ENCODE measurements at regions not wholly inside any gene's neighbourhood (a gene's known extent, or its start where the extent isn't known, plus 50 kb on each side); places are given as distances from the start of the nearest gene placed in this dataset.
"Not testable (repeated sequence)": the region's sequence is repeated elsewhere in the genome, so short reads cannot be mapped to it uniquely, and the experiment has no call there.

DNA sequence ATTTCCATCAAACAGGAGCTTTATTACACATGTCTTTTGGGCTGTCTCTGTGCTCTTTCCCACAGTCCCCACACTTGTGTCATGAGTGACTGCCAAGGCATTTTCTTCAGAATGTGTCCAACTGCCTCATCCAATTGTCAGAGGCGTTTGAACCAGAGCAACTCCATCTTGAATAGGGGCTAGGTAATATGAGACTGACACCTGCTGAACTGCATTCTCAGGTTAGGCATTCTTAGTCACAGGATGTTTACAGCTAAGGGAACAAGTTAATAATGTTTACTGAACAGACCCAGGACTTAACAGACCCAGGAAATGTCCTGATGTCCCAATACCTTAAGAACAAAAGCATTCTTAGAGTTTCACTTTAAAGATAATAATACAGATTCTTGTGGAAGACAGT is 595.5 kb downstream of the REEP3 start:
- CTCF ChIA-PET: interaction anchor here (1.0 kb wide), 1 partner anchor 12 kb away, joined by 4 read pairs; no protein-coding TSS in a partner anchor
- Mint-ChIP-seq H3K4me3 (ENCODE audit: low read depth, unreplicated experiment) (no peak overlapping the region), H3K27ac (ENCODE audit: unreplicated experiment) (no peak overlapping the region), H3K27me3 (ENCODE audit: unreplicated experiment) (no peaks in the 10 kb centered on the region), H3K9me3 (ENCODE audit: low read depth, unreplicated experiment) (no peaks in the 10 kb centered on the region), H3K36me3 (ENCODE audit: insufficient read depth, unreplicated experiment) (no peaks in the 10 kb centered on the region), H3K4me1 (ENCODE audit: low read depth, unreplicated experiment) (peaks cover 26% of the 10 kb centered on the region)
- no peak for DNase-seq
- intact Hi-C loops (cut with micrococcal nuclease; ENCODE audit: unreplicated experiment): loop anchor here (2.0 to 10.0 kb wide), 4 partner anchors 74 to 618 kb away; no protein-coding TSS in a partner anchor
- no TSS peak for BruUV-seq (replicated peaks)
- TF ChIP-seq, protein P1, sequence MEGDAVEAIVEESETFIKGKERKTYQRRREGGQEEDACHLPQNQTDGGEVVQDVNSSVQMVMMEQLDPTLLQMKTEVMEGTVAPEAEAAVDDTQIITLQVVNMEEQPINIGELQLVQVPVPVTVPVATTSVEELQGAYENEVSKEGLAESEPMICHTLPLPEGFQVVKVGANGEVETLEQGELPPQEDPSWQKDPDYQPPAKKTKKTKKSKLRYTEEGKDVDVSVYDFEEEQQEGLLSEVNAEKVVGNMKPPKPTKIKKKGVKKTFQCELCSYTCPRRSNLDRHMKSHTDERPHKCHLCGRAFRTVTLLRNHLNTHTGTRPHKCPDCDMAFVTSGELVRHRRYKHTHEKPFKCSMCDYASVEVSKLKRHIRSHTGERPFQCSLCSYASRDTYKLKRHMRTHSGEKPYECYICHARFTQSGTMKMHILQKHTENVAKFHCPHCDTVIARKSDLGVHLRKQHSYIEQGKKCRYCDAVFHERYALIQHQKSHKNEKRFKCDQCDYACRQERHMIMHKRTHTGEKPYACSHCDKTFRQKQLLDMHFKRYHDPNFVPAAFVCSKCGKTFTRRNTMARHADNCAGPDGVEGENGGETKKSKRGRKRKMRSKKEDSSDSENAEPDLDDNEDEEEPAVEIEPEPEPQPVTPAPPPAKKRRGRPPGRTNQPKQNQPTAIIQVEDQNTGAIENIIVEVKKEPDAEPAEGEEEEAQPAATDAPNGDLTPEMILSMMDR (IDR thresholded peaks at IDR 0.05; ENCODE audit: unreplicated experiment): no peak

DNA sequence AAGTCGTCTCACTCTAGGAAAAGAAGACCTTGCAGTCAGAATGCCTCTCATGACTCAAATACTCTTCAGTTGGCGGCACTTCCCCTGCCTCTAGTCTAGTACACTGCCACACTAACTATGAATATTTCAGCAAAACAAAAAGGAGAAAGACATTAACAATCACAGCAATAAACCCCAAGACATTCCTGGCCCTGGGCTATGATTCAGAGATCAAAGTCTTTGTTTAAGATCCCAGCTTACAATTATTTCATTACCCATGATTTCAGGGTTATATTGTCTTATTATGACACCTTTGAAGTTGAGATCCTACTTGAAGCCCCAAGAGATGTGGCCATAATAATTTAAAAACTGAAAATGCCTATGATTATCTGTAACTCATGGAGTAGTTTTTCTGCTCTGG is 597.5 kb downstream of the REEP3 start:
- Mint-ChIP-seq H3K4me1 (ENCODE audit: low read depth, unreplicated experiment) (peaks cover 19% of the 10 kb centered on the region), H3K27me3 (ENCODE audit: unreplicated experiment) (no peaks in the 10 kb centered on the region), H3K36me3 (ENCODE audit: insufficient read depth, unreplicated experiment) (no peaks in the 10 kb centered on the region), H3K9me3 (ENCODE audit: low read depth, unreplicated experiment) (peaks cover 4% of the 10 kb centered on the region), H3K4me3 (ENCODE audit: low read depth, unreplicated experiment) (no peak overlapping the region), H3K27ac (ENCODE audit: unreplicated experiment) (no peak overlapping the region)
- intact Hi-C loops (cut with micrococcal nuclease; ENCODE audit: unreplicated experiment): loop anchor here (5.0 to 10.0 kb wide), 3 partner anchors 76 to 616 kb away; no protein-coding TSS in a partner anchor
- CTCF ChIA-PET: no interaction called here
- no peak for DNase-seq
- TF ChIP-seq, protein P1 (IDR thresholded peaks at IDR 0.05; ENCODE audit: unreplicated experiment): no peak
- BruUV-seq (replicated peaks): no TSS peak

DNA sequence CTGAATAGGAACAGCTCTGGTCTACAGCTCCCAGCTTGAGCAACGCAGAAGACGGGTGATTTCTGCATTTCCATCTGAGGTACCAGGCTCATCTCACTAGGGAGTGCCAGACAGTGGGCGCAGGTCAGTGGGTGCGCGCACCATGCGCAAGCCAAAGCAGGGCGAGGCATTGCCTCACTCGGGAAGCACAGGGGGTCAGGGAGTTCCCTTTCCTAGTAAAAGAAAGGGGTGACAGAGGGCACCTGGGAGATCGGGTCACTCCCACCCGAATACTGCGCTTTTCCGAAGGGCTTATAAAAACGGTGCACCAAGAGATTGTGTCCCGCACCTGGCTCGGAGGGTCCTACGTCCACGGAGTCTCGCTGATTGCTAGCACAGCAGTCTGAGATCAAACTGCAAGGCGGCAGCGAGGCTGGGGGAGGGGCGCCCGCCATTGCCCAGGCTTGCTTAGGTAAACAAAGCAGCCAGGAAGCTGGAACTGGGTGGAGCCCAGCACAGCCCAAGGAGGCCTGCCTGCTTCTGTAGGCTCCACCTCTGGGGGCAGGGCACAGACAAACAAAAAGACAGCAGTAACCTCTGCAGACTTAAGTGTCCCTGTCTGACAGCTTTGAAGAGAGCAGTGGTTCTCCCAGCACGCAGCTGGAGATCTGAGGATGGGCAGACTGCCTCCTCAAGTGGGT is 599.2 kb downstream of the REEP3 start:
- H3K9me3 Mint-ChIP-seq (ENCODE audit: low read depth, unreplicated experiment); DNase-seq; H3K27ac Mint-ChIP-seq (ENCODE audit: unreplicated experiment); H3K27me3 Mint-ChIP-seq (ENCODE audit: unreplicated experiment); H3K4me3 Mint-ChIP-seq (ENCODE audit: low read depth, unreplicated experiment); H3K36me3 Mint-ChIP-seq (ENCODE audit: insufficient read depth, unreplicated experiment); intact Hi-C loops (cut with micrococcal nuclease; ENCODE audit: unreplicated experiment); CTCF ChIA-PET; BruUV-seq (replicated peaks): not testable (repeated sequence)
- H3K4me1 Mint-ChIP-seq (ENCODE audit: low read depth, unreplicated experiment): peaks cover 14% of the 10 kb centered on the region

DNA sequence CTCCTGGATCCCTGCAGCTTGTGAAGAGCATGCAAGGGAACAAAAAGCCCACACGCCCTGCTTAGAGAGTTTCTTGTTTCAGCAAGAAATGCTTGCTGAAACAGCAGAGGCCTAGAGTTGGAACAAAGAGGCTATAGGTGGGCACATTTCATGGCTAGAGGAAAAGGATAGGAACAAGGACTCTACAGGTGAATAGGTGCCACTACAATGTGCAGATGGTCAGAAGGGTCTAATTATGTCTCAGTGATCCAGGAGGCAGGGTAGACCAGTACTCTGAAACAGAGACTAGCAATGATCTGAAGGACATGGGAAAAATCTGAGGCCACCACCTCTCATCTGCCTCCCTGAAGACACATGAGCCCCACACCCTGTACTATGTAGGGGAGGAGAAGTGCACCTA is 609.0 kb downstream of the REEP3 start:
- Mint-ChIP-seq H3K36me3 (ENCODE audit: insufficient read depth, unreplicated experiment) (no peaks in the 10 kb centered on the region), H3K4me3 (ENCODE audit: low read depth, unreplicated experiment) (no peak overlapping the region), H3K27ac (ENCODE audit: unreplicated experiment) (no peak overlapping the region), H3K9me3 (ENCODE audit: low read depth, unreplicated experiment) (no peaks in the 10 kb centered on the region), H3K4me1 (ENCODE audit: low read depth, unreplicated experiment) (no peaks in the 10 kb centered on the region), H3K27me3 (ENCODE audit: unreplicated experiment) (no peaks in the 10 kb centered on the region)
- intact Hi-C loops (cut with micrococcal nuclease; ENCODE audit: unreplicated experiment): no loop called here
- TF ChIP-seq, protein P1 (IDR thresholded peaks at IDR 0.05; ENCODE audit: unreplicated experiment): no peak
- no peak for DNase-seq
- BruUV-seq (replicated peaks): no TSS peak
- CTCF ChIA-PET: no interaction called here

DNA sequence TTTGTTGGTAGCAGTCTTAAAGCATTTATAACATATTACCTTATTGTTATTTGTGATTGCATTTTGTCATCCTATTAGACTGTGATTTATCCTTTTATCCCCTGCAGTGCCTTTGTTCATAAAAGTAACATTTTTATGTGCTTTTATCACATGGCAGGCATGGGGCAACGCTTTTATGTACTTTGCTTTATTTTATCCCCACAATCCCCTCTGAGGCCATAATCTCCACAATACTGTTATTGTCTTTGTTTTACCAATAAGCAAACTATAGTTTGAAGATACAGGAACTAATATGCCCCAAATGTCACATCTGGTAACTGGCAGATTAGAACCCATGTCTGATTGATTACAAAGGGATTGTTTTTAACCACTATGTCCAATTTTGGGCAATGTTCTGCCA is 613.5 kb downstream of the REEP3 start:
- BruUV-seq (replicated peaks): no TSS peak
- Mint-ChIP-seq H3K4me3 (ENCODE audit: low read depth, unreplicated experiment) (no peak overlapping the region), H3K4me1 (ENCODE audit: low read depth, unreplicated experiment) (no peaks in the 10 kb centered on the region), H3K9me3 (ENCODE audit: low read depth, unreplicated experiment) (no peaks in the 10 kb centered on the region), H3K36me3 (ENCODE audit: insufficient read depth, unreplicated experiment) (no peaks in the 10 kb centered on the region), H3K27ac (ENCODE audit: unreplicated experiment) (no peak overlapping the region), H3K27me3 (ENCODE audit: unreplicated experiment) (no peaks in the 10 kb centered on the region)
- no peak for DNase-seq
- intact Hi-C loops (cut with micrococcal nuclease; ENCODE audit: unreplicated experiment): no loop called here
- CTCF ChIA-PET: no interaction called here
- TF ChIP-seq, protein P1 (IDR thresholded peaks at IDR 0.05; ENCODE audit: unreplicated experiment): no peak
